ENCODE measurements at regions not wholly inside any gene's neighbourhood (a gene's known extent, or its start where the extent isn't known, plus 50 kb on each side); places are given as distances from the start of the nearest gene placed in this dataset.
A peak's percentile ranks its signal among the peaks of the same experiment; 100 is the strongest.

DNA sequence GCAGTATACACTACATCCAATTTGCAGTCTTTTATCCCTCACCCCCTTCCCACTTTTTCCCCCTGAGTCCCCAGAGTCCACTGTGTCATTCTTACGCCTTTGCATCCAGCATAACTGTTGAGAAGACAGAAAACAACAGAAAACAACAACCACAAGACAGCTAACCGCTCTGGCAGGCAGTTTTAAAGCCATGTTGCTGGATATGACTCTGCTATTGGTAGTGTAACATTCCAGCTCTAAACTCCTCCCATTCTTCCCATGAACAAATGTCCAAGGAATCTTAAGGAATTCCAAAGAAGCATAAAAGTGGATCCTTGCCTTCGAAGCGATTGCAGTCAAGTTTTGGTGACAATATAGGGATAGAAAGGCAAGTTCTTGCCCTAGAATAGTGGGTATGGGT, 599.1 kb downstream of the NYAP2 start:
- no peak for ATAC-seq (ENCODE audit: insufficient read depth, low FRiP score)
- H3K4me3 ChIP-seq, result no peak overlapping the region
- H3K27ac ChIP-seq (ENCODE audit: low read depth in 1 of 2, low read length in 1 of 2), result no peak overlapping the region
- no peak for DNase-seq
- H3K9me3 ChIP-seq (ENCODE audit: control insufficient read depth in 4 of 4, insufficient read depth in 3 of 4, low read length in 3 of 4), result no peaks in the 10 kb centered on the region
- H3K4me1 ChIP-seq (ENCODE audit: control insufficient read depth in 5 of 5, insufficient read depth in 5 of 5, low read length in 5 of 5), result peaks cover 0 to 14% (median 5%) of the 10 kb centered on the region in 5 donors
- no peaks in the 10 kb centered on the region for H3K36me3 ChIP-seq (ENCODE audit: control insufficient read depth in 4 of 4, insufficient read depth in 4 of 4, low read length in 4 of 4)
- WGBS, 2 donors, result 79 to 86% methylated on average over 4 of the region's 4 CpGs
- H3K27me3 ChIP-seq (ENCODE audit: control insufficient read depth in 3 of 3, insufficient read depth in 3 of 3, low read length in 2 of 3), result no peaks in the 10 kb centered on the region
- TF ChIP-seq, protein P1, sequence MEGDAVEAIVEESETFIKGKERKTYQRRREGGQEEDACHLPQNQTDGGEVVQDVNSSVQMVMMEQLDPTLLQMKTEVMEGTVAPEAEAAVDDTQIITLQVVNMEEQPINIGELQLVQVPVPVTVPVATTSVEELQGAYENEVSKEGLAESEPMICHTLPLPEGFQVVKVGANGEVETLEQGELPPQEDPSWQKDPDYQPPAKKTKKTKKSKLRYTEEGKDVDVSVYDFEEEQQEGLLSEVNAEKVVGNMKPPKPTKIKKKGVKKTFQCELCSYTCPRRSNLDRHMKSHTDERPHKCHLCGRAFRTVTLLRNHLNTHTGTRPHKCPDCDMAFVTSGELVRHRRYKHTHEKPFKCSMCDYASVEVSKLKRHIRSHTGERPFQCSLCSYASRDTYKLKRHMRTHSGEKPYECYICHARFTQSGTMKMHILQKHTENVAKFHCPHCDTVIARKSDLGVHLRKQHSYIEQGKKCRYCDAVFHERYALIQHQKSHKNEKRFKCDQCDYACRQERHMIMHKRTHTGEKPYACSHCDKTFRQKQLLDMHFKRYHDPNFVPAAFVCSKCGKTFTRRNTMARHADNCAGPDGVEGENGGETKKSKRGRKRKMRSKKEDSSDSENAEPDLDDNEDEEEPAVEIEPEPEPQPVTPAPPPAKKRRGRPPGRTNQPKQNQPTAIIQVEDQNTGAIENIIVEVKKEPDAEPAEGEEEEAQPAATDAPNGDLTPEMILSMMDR (IDR thresholded peaks at IDR 0.05; ENCODE audit: control extremely low read depth, extremely low read depth), result no peak
- no peak overlapping the region for H3K9ac ChIP-seq (ENCODE audit: insufficient read depth in 1 of 2, low read length in 2 of 2)

DNA sequence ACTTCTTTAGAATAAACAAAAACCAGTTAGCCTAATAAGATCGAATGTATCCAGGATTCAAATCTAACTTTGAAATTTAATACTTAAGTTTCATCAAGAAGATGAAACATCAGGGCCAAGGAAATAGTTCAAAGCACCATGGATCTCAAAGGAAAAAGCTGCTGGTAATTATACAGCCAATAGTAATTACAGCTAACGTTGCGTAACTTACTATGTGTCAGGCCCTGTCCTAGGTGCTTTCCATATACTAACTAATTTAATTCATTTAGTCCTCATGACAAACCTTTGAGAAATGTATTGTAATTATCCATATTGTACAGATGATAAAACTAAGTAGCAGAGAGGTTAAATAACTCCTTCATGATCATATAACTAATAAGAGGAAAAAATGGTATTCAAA, 598.6 kb downstream of the NYAP2 start:
- Histone ChIP-seq H3K4me3 (no peak overlapping the region), H3K27ac (ENCODE audit: low read depth in 1 of 2, low read length in 1 of 2) (no peak overlapping the region), H3K36me3 (ENCODE audit: control insufficient read depth in 4 of 4, insufficient read depth in 4 of 4, low read length in 4 of 4) (no peaks in the 10 kb centered on the region), H3K27me3 (ENCODE audit: control insufficient read depth in 3 of 3, insufficient read depth in 3 of 3, low read length in 2 of 3) (no peaks in the 10 kb centered on the region), H3K9ac (ENCODE audit: insufficient read depth in 1 of 2, low read length in 2 of 2) (no peak overlapping the region), H3K9me3 (ENCODE audit: control insufficient read depth in 4 of 4, insufficient read depth in 3 of 4, low read length in 3 of 4) (no peaks in the 10 kb centered on the region), H3K4me1 (ENCODE audit: control insufficient read depth in 5 of 5, insufficient read depth in 5 of 5, low read length in 5 of 5) (peaks cover 0 to 18% (median 5%) of the 10 kb centered on the region in 5 donors)
- ATAC-seq (ENCODE audit: insufficient read depth, low FRiP score) (no peak), DNase-seq (no peak)
- TF ChIP-seq, protein P1 (IDR thresholded peaks at IDR 0.05; ENCODE audit: control extremely low read depth, extremely low read depth), result no peak
- WGBS, 2 donors, result 92 to 93% methylated on average over 3 of the region's 3 CpGs

GRCh38 chr2:225996462-225996828, 596.9 kb downstream of the NYAP2 start:
- DNase-seq, result peak in 2 of 3 donors; percentile 10 to 13
- WGBS, 2 donors, result 74 to 80% methylated on average over 2 of the region's 2 CpGs
- H3K9me3 ChIP-seq (ENCODE audit: control insufficient read depth in 4 of 4, insufficient read depth in 3 of 4, low read length in 3 of 4), result no peaks in the 10 kb centered on the region
- no peak overlapping the region for H3K27ac ChIP-seq (ENCODE audit: low read depth in 1 of 2, low read length in 1 of 2)
- peaks cover 0 to 18% (median 5%) of the 10 kb centered on the region in 5 donors for H3K4me1 ChIP-seq (ENCODE audit: control insufficient read depth in 5 of 5, insufficient read depth in 5 of 5, low read length in 5 of 5)
- no peak overlapping the region for H3K4me3 ChIP-seq
- no peaks in the 10 kb centered on the region for H3K27me3 ChIP-seq (ENCODE audit: control insufficient read depth in 3 of 3, insufficient read depth in 3 of 3, low read length in 2 of 3)
- no peaks in the 10 kb centered on the region for H3K36me3 ChIP-seq (ENCODE audit: control insufficient read depth in 4 of 4, insufficient read depth in 4 of 4, low read length in 4 of 4)
- H3K9ac ChIP-seq (ENCODE audit: insufficient read depth in 1 of 2, low read length in 2 of 2), result no peak overlapping the region
- no peak for ATAC-seq (ENCODE audit: insufficient read depth, low FRiP score)
- TF ChIP-seq, protein P1 (IDR thresholded peaks at IDR 0.05; ENCODE audit: control extremely low read depth, extremely low read depth), result no peak

- DNase-seq (peak in 2 of 3 donors; percentile 31 to 56), ATAC-seq (ENCODE audit: insufficient read depth, low FRiP score) (no peak)
- no peaks in the 10 kb centered on the region for H3K9me3 ChIP-seq (ENCODE audit: control insufficient read depth in 4 of 4, insufficient read depth in 3 of 4, low read length in 3 of 4)
- WGBS, 2 donors, result 41 to 65% methylated on average over 2 of the region's 2 CpGs
- H3K27me3 ChIP-seq (ENCODE audit: control insufficient read depth in 3 of 3, insufficient read depth in 3 of 3, low read length in 2 of 3), result no peaks in the 10 kb centered on the region
- TF ChIP-seq, protein P1 (IDR thresholded peaks at IDR 0.05; ENCODE audit: control extremely low read depth, extremely low read depth), result no peak
- H3K27ac ChIP-seq (ENCODE audit: low read depth in 1 of 2, low read length in 1 of 2), result no peak overlapping the region
- no peaks in the 10 kb centered on the region for H3K36me3 ChIP-seq (ENCODE audit: control insufficient read depth in 4 of 4, insufficient read depth in 4 of 4, low read length in 4 of 4)
- H3K9ac ChIP-seq (ENCODE audit: insufficient read depth in 1 of 2, low read length in 2 of 2), result no peak overlapping the region
- no peak overlapping the region for H3K4me3 ChIP-seq
- peaks cover 0 to 18% (median 5%) of the 10 kb centered on the region in 5 donors for H3K4me1 ChIP-seq (ENCODE audit: control insufficient read depth in 5 of 5, insufficient read depth in 5 of 5, low read length in 5 of 5)
Observed at GRCh38 chr2:225995796-225996461, 596.4 kb downstream of the NYAP2 start.

Data from lung (tissue), 11 donors.